H1 (cell line): ENCODE measurements at regions not wholly inside any gene's neighbourhood (a gene's known extent, or its start where the extent isn't known, plus 50 kb on each side); places are given as distances from the start of the nearest gene placed in this dataset.

ENCODE experiments used
- POLR2AphosphoS5 ChIP-seq: IDR thresholded peaks from 2 replicates; pipeline ENCODE4 v1.6.1; 2011; ENCODE audit warnings: low read depth, low read length

GRCh38 chr9:13001989-13002580 lies 227.3 kb downstream of the LURAP1L start (continued):
- TF ChIP-seq POLR2AphosphoS5, result no peak
- TF ChIP-seq, all 59 proteins: peak for 0
